H7 (cell line): ENCODE measurements at regions not wholly inside any gene's neighbourhood (a gene's known extent, or its start where the extent isn't known, plus 50 kb on each side); places are given as distances from the start of the nearest gene placed in this dataset.

Source experiments
- DNase-seq: peaks from one replicate; pipeline ENCODE4 v3.0.0; 2012
- H3K27me3 ChIP-seq: 2 replicates; pipeline ENCODE4 v1.6.0; 2011; ENCODE audit warnings: mild to moderate bottlenecking, low read length; ENCODE audit not compliant: control insufficient read depth, insufficient read depth
- H3K36me3 ChIP-seq: replicated peaks from 2 replicates; pipeline ENCODE4 v1.5.1; 2011; ENCODE audit warnings: low read length; ENCODE audit not compliant: control insufficient read depth, insufficient read depth
- H3K4me3 ChIP-seq: 2 replicates; pipeline ENCODE4 v1.5.1; 2011; ENCODE audit warnings: low read depth, mild to moderate bottlenecking, control low read depth, low read length, moderate library complexity; ENCODE audit not compliant: insufficient read depth

DNA sequence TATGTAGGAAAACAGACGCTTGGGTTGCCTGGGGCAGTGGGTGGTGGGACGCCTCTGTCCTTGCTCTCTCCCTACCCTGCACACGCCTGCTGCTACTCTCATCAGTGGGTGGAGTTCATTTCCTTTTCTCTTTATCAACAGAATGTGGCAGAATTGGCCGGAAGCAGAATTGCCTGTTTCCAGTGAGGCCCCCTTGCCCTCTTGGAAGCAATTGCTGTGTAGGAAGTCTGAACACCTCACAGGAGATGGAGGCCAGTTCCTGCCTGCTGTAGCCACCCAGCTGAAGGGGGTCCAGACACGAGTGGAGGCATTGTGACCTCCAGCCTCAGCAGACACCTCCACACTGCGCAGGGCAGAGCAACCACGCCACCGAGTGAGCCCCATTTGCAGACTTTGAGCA is 331.6 kb upstream of the ZNF32 start:
- Histone ChIP-seq H3K27me3 (no peaks in the 10 kb centered on the region), H3K4me3 (no peak overlapping the region), H3K36me3 (no peaks in the 10 kb centered on the region)
- no peak for DNase-seq

DNA sequence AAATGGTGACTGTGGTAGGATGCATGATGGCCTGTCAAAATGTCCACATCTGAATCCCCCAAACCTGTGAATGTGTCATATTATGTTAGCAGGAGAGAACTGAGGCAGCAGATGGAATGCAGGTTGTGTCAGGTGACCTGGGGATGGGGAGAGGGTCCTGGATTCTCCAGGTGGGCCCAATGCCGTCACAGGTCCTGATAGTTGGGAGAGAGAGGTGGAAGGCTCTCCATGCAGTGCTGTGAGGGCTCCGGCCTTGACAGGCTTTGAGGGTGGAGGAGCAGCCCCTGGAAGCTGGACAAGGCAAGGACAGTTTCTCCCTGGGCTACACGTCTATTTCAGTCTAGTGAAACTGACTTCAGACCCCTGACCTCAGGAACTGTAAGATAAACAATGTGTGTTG is 330.9 kb upstream of the ZNF32 start:
- no peak for DNase-seq
- Histone ChIP-seq H3K4me3 (no peak overlapping the region), H3K27me3 (no peaks in the 10 kb centered on the region), H3K36me3 (no peaks in the 10 kb centered on the region)

DNA sequence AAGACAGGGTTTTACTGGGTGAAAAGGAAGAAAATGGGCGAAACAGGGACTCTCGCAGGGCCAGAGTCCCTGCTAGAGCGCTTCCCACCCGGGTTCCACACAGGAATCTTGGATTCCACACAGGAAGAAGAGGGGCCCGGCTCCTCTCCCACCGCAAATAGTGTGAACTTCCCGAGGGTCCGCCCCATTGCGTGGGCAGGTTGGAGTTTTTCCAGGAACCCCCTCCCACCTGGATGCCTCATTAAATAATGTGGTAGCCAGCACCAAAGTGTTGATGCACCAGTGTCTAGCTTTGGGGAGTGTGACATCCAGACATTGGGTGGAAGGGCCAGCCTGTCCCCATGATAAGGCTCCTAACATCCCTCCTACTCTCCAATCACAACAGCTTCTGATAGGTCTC is 330.3 kb upstream of the ZNF32 start:
- no peak for DNase-seq
- Histone ChIP-seq H3K36me3 (no peaks in the 10 kb centered on the region), H3K4me3 (no peak overlapping the region), H3K27me3 (no peaks in the 10 kb centered on the region)

DNA sequence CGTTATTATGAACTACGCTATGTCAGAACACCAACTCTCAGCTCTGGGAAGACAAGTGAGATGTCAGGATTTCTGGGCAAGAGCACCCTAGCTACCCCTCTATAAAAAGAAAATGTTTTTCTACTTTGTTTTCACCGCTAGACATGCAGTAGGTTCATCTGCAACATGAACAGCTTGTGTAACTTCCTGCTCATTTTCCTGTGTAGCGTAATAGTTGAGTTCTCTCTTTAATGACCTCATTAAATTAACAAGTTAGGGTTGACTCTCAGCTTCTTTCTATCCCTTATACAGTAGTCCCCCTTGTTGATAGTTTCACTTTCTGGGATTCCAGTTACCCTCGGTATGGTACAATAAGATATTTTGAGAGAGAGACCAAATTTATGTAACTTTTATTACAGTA is 329.4 kb upstream of the ZNF32 start:
- H3K4me3 ChIP-seq = no peak overlapping the region
- H3K27me3 ChIP-seq = no peaks in the 10 kb centered on the region
- DNase-seq = no peak
- no peaks in the 10 kb centered on the region for H3K36me3 ChIP-seq

DNA sequence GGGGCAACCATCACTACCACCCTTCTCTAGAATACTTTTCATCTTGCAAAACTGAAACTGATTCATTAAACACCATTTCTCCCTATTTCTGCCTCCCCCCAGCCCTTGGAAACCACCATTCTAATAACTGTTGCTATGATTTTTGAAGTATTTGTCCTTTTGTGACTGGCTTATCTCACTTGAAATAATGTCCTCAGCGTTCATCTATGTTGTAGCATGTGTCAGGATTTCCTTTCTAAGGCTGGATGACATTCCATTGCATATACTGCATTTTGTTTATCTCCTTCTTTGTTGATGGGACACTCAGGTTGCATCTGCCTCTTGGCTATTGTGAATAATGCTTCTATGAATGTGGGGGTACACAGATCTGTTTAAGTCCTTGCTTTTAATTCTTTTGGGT is 327.6 kb upstream of the ZNF32 start:
- no peak for DNase-seq
- H3K27me3 ChIP-seq = no peaks in the 10 kb centered on the region
- no peak overlapping the region for H3K4me3 ChIP-seq
- H3K36me3 ChIP-seq = no peaks in the 10 kb centered on the region

DNA sequence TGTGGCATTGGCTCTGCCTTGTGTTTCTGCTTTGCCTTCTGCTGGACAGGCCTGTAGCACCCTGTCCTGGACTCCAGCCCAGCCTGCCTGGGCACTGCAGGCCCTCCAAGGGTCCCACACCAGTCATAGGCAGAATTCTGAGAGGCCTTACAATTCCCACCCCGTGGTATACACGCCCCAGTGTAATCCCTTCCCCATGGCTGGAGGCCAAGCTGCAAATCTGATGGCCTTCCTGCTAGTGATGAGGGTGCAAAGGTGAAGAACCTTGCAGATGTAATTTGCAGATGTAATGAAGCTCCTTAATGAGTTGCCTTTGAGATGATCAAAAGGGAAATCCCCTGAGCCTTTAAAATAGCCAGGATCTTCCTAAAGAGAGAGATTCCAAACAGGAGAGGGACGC is 325.1 kb upstream of the ZNF32 start:
- Histone ChIP-seq H3K27me3 (no peaks in the 10 kb centered on the region), H3K36me3 (no peaks in the 10 kb centered on the region), H3K4me3 (no peak overlapping the region)
- DNase-seq = no peak

DNA sequence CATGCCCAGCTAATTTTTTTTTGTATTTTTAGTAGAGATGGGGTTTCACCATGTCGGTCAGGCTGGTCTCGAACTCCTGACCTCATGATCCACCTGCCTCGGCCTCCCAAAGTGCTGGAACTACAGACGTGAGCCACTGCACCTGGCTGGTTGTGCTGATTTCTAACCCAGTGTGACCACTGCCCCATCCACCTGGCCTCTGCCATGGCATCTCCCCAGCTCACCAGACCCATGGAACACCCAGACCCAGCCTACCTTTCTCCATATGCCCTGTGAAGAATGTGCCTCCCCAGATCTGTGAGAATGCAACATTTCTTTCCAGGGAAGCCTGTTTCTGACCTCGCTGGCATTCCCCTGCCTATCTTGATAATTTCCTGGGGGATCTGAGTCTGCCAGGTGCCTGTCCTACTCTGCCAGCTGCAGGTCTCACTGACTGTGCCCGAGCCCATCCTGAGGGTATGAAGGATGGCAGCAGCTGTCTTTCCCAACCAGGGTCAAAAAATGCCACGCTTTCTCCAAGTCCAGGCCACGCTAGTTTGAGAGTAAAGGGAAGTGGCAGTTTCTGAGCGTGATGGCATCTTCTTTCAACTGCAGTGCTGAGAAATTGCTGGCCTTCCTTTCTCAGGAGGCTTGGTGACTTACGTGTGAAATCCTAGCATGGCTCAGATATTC is 324.4 kb upstream of the ZNF32 start:
- DNase-seq = no peak
- no peak overlapping the region for H3K4me3 ChIP-seq
- H3K36me3 ChIP-seq = no peaks in the 10 kb centered on the region
- no peaks in the 10 kb centered on the region for H3K27me3 ChIP-seq

DNA sequence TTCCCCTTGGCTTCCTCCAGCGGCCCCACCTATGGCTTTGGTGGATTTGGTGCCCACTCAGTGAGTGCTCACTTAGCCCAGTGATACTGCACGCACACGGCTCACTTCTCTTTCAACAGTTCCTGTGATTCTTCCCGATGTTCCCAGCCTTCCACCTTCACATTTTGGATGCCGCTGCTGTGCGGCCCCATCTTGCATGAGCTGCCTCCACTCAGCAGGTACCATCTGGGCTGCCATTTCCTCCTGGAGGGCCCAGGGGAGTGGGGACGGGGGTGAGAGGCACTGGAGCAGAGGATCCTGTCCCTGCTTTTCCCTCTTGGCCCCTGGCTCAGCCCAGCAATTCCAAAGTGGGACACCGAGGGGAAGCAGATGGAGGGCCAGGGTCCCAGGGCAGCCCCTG is 323.3 kb upstream of the ZNF32 start:
- DNase-seq = no peak
- no peaks in the 10 kb centered on the region for H3K27me3 ChIP-seq
- no peaks in the 10 kb centered on the region for H3K36me3 ChIP-seq
- H3K4me3 ChIP-seq = no peak overlapping the region

DNA sequence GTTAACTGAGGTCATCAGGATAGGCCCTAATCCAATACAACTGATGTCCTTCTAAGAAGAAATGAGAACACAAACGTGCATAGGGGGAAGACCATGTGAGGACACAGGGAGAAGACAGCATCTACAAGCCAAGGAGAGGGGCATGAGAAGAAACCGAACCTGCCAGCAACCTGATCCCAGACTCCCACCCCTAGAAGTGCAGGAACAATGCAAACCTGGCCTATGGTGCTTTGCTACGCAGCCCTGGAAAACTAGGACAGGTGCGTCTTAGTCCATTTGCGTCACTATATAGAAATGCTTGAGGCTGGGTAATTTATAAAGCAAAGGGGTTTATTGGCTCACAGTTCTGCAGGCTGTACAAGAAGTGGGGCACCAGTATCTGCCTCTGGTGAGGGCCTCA is 322.6 kb upstream of the ZNF32 start:
- Histone ChIP-seq H3K36me3 (no peaks in the 10 kb centered on the region), H3K4me3 (no peak overlapping the region), H3K27me3 (no peaks in the 10 kb centered on the region)
- DNase-seq = no peak

DNA sequence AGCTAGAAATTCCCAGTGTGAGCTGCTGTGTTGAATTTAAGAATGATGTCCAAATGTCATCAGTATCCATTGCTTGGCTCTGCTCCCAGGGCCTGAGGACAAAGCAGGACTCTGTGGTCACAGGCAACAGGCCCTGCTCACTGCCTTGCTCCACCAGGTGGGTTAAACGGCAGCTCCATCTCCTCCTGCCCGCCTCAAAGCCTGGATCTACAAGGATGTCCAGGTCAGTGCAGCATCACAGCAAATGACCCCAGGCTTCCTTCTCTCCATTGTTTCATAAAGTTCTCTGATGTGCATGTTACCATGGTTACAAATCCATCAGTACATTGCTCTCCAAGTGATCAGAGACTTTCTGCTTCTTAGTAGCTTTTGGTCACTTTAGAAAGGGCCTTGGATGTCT is 322.0 kb upstream of the ZNF32 start:
- H3K36me3 ChIP-seq = no peaks in the 10 kb centered on the region
- DNase-seq = no peak

DNA sequence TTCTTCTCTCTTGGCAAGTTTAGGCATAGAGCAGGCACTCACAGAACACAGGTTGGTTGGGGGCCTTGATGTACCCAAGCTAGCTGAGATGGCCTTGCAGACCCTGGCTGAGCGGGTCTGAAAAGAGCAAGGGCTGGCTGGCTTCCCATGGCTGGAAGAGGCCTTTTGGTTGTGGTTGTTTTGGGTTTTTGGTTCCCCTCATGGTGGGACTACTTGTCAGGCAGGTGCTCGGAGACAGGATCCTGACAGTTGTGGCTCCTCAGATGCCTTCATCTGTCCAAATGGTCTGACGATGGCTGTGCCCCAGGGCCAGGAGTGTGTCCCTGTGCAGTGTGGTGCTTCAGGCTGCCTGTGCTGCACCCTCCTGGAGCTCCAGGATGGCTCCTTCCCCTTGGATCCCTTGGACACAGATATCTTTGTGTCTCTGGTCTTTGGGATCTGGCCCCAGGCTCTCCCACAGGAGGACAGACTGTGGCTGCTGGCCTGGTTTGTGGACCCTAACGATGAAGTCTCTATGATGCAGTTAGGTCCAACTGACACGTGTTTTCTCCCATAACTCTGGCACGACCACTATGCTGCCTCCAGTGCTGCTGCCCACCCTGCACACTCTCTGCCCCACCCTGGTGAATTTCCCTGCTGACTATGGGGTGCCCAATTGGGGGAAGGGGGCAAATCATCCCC is 321.5 kb upstream of the ZNF32 start:
- no peak overlapping the region for H3K4me3 ChIP-seq
- H3K27me3 ChIP-seq = no peaks in the 10 kb centered on the region
- DNase-seq = no peak
- no peaks in the 10 kb centered on the region for H3K36me3 ChIP-seq

More for the DNA sequence above, 322.0 kb upstream of the ZNF32 start:
- no peak overlapping the region for H3K4me3 ChIP-seq
- H3K27me3 ChIP-seq = no peaks in the 10 kb centered on the region

DNA sequence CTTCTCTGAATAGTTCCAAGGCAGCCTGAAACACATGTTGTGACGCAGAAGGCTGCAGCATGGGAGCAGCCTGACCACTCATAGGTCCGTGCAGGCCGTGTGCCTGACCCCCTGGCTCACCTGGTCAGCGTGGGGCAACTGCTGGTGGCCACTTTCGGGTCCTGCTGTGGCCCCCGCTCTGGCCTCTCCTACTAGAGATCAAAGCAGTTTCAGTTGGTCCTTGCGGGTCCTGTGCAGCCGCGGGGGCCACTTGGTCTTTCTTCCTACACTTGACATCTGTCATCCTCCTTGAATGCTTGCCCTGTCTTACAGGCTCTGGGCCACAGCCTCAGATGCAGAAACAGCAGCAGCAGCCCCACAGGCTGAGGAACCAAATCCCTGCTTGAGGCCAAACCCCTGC is 320.8 kb upstream of the ZNF32 start:
- no peak overlapping the region for H3K4me3 ChIP-seq
- H3K36me3 ChIP-seq = no peaks in the 10 kb centered on the region
- no peak for DNase-seq

DNA sequence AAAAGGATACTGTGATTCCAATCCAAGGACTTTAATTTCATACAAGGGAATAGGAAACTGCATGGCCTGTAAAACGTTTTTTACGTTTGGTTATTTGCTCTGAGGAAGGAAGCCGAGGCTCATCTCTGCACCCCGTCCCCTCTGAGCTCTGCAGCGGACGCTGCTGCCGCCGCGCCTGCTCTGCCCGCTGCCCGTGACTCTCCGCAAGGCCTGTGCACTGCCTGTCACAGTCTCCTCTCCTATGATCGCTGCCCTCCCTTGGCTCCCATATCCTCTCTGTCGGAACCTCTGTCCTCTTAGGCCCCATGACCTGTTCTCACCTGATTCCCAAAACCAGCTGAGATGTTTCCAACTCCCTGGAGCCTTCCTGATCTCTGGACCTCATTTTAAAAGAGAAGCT is 320.3 kb upstream of the ZNF32 start:
- H3K36me3 ChIP-seq = no peaks in the 10 kb centered on the region
- DNase-seq = no peak
- no peaks in the 10 kb centered on the region for H3K27me3 ChIP-seq
- no peak overlapping the region for H3K4me3 ChIP-seq

More for the DNA sequence above, 320.8 kb upstream of the ZNF32 start:
- H3K27me3 ChIP-seq = no peaks in the 10 kb centered on the region

DNA sequence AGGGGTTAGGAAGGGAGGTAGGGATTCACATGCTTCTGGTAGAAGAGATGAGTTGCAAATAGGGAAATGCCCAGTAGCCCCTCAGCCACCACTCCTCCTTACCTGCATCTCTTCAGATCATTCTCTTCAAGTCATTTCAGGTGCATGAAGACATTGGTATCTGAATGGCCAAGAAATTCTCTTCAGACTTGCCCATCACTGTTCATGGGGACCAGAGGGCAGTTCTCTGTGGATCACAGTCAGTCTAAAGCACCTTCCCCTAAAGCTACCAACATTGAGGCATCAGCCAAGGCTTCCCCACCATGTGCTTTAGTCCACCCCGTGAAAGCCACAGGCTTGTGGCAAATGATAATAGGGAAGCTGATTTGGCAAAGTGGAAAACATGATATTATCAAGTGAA is 319.4 kb upstream of the ZNF32 start:
- Histone ChIP-seq H3K4me3 (no peak overlapping the region), H3K36me3 (no peaks in the 10 kb centered on the region), H3K27me3 (no peaks in the 10 kb centered on the region)
- DNase-seq = no peak

DNA sequence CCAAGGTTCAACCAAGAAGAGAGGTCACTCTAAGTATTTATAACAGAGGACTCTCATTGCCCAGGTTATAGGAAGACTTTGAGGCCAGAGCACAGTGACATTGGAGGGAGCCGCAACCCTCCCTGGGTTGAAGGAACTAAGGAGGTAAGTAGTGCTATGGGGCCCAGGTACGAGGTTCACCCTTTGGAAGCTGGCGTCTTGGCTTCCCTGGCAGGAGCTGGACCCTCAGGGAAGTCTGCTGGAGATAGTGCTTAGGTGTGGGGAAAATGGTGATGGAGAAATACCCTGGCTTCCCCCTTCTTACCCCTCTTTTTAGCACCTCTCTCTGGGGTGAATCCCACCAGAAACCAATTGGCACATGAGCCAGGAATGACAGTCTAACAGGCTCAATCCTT is 317.9 kb upstream of the ZNF32 start:
- Histone ChIP-seq H3K27me3 (no peaks in the 10 kb centered on the region), H3K36me3 (no peaks in the 10 kb centered on the region), H3K4me3 (no peak overlapping the region)
- no peak for DNase-seq
